ENCODE measurements at regions not wholly inside any gene's neighbourhood (a gene's known extent, or its start where the extent isn't known, plus 50 kb on each side); places are given as distances from the start of the nearest gene placed in this dataset.

- Histone ChIP-seq H3K27ac (ENCODE audit: extremely low read depth, low read depth, low read length) (no peak overlapping the region), H3K36me3 (ENCODE audit: control insufficient read depth in 2 of 2, insufficient read depth in 1 of 2, low read length in 2 of 2) (no peaks in the 10 kb centered on the region), H3K4me3 (ENCODE audit: low read depth, low read length) (no peak overlapping the region), H3K4me1 (ENCODE audit: control insufficient read depth, insufficient read depth, low read length) (no peaks in the 10 kb centered on the region), H3K9me3 (ENCODE audit: control insufficient read depth, insufficient read depth, low read depth, low read length) (no peaks in the 10 kb centered on the region)
- CTCF ChIA-PET = no interaction called here
- POLR2A ChIA-PET = no interaction called here
- no peak for TF ChIP-seq ZNF548 (tag by site-specific recombination; IDR thresholded peaks at IDR 0.05)
- no peak for TF ChIP-seq ZNF148 (tag by site-specific recombination; IDR thresholded peaks at IDR 0.05; ENCODE audit: borderline replicate concordance)
Observed at GRCh38 chr3:76083992-76084391, 298.6 kb upstream of the ZNF717 start.

GRCh38 chr3:76096036-76096435 lies 310.7 kb upstream of the ZNF717 start:
- Histone ChIP-seq H3K9me3 (ENCODE audit: control insufficient read depth, insufficient read depth, low read depth, low read length) (no peaks in the 10 kb centered on the region), H3K4me1 (ENCODE audit: control insufficient read depth, insufficient read depth, low read length) (no peaks in the 10 kb centered on the region), H3K4me3 (ENCODE audit: low read depth, low read length) (no peak overlapping the region), H3K27ac (ENCODE audit: extremely low read depth, low read depth, low read length) (no peak overlapping the region), H3K36me3 (ENCODE audit: control insufficient read depth in 2 of 2, insufficient read depth in 1 of 2, low read length in 2 of 2) (no peaks in the 10 kb centered on the region)
- ChIA-PET POLR2A (no interaction called here), CTCF (no interaction called here)
- no peak for TF ChIP-seq ZSCAN18 (tag by site-specific recombination; IDR thresholded peaks at IDR 0.05)
- no peak for TF ChIP-seq ZNF664 (tag by site-specific recombination; IDR thresholded peaks at IDR 0.05)
- no peak for TF ChIP-seq PRDM2 (tag by site-specific recombination; IDR thresholded peaks at IDR 0.05; ENCODE audit: borderline replicate concordance)
- TF ChIP-seq ZNF157 (tag by site-specific recombination; IDR thresholded peaks at IDR 0.05) = no peak
- TF ChIP-seq SCRT1 (tag by site-specific recombination; IDR thresholded peaks at IDR 0.05; ENCODE audit: borderline replicate concordance) = no peak
- TF ChIP-seq ZNF366 (tag by site-specific recombination; conservative IDR thresholded peaks at IDR 0.05) = no peak
- TF ChIP-seq ZNF629 (tag by site-specific recombination; IDR thresholded peaks at IDR 0.05) = no peak
- no peak for TF ChIP-seq GLIS1 (tag by site-specific recombination; IDR thresholded peaks at IDR 0.05)
- TF ChIP-seq FEZF1 (tag by site-specific recombination; IDR thresholded peaks at IDR 0.05) = no peak
- TF ChIP-seq ZNF292 (tag by site-specific recombination; IDR thresholded peaks at IDR 0.05; ENCODE audit: borderline replicate concordance, low read depth) = no peak
- TF ChIP-seq PRDM4 (tag by site-specific recombination; IDR thresholded peaks at IDR 0.05) = no peak
- no peak for TF ChIP-seq KLF8 (tag by site-specific recombination; IDR thresholded peaks at IDR 0.05)
- TF ChIP-seq ZNF510 (tag by site-specific recombination; IDR thresholded peaks at IDR 0.05; ENCODE audit: insufficient replicate concordance) = no peak
- TF ChIP-seq ZNF558 (tag by site-specific recombination; IDR thresholded peaks at IDR 0.05) = no peak
